Neural crest cell (in vitro differentiated cells): ENCODE measurements at regions not wholly inside any gene's neighbourhood (a gene's known extent, or its start where the extent isn't known, plus 50 kb on each side); places are given as distances from the start of the nearest gene placed in this dataset.

Source experiments
- DNase-seq: peaks from one replicate; pipeline ENCODE4 v3.0.0; 2021; ENCODE audit warnings: low read depth, mixed read lengths, low spot score
- H3K27ac Mint-ChIP-seq: one replicate; pipeline ENCODE4 v1.8.0; 2021; ENCODE audit warnings: mild to moderate bottlenecking, mixed read lengths; ENCODE audit not compliant: unreplicated experiment
- H3K27me3 Mint-ChIP-seq: 2 replicates; pipeline ENCODE4 v1.8.0; 2021; ENCODE audit warnings: low read depth, mild to moderate bottlenecking, mixed read lengths
- H3K36me3 Mint-ChIP-seq: 2 replicates; pipeline ENCODE4 v1.8.0; 2021; ENCODE audit warnings: low read depth, mild to moderate bottlenecking, mixed read lengths
- H3K4me1 Mint-ChIP-seq: 2 replicates; pipeline ENCODE4 v1.8.0; 2021; ENCODE audit warnings: mixed read lengths
- H3K4me3 Mint-ChIP-seq: one replicate; pipeline ENCODE4 v1.8.0; 2021; ENCODE audit warnings: mild to moderate bottlenecking, mixed read lengths
- H3K9me3 Mint-ChIP-seq: 2 replicates; pipeline ENCODE4 v1.8.0; 2021; ENCODE audit warnings: mixed read lengths
- CTCF ChIP-seq: fragments of 200-600 bp; sonication (generic); conservative IDR thresholded peaks from 2 replicates; pipeline ENCODE4 v1.5.0; 2021; ENCODE audit warnings: antibody characterized with exemption, mild to moderate bottlenecking

- Mint-ChIP-seq H3K36me3 (no peaks in the 10 kb centered on the region), H3K4me1 (peaks cover 10% of the 10 kb centered on the region), H3K27ac (no peak overlapping the region), H3K4me3 (no peak overlapping the region), H3K27me3 (no peaks in the 10 kb centered on the region), H3K9me3 (peaks cover 3% of the 10 kb centered on the region)
- TF ChIP-seq CTCF = no peak
- DNase-seq = no peak
Measured at GRCh38 chr1:216824511-216824910, 101.3 kb upstream of the ESRRG start.

- TF ChIP-seq CTCF = no peak
- Mint-ChIP-seq H3K4me1 (peaks cover 10% of the 10 kb centered on the region), H3K4me3 (no peak overlapping the region), H3K27ac (no peak overlapping the region), H3K9me3 (peaks cover 3% of the 10 kb centered on the region), H3K27me3 (peaks cover under 1% of the 10 kb centered on the region), H3K36me3 (no peaks in the 10 kb centered on the region)
- no peak for DNase-seq
Measured at GRCh38 chr1:216823731-216824130, 100.5 kb upstream of the ESRRG start.

GRCh38 chr1:216822480-216822879, 99.3 kb upstream of the ESRRG start:
- Mint-ChIP-seq H3K36me3 (no peaks in the 10 kb centered on the region), H3K27me3 (peaks cover 2% of the 10 kb centered on the region), H3K4me1 (peaks cover 10% of the 10 kb centered on the region), H3K27ac (no peak overlapping the region), H3K9me3 (peaks cover 3% of the 10 kb centered on the region), H3K4me3 (no peak overlapping the region)
- DNase-seq = no peak
- no peak for TF ChIP-seq CTCF

- H3K27me3 Mint-ChIP-seq = peaks cover 2% of the 10 kb centered on the region
- no peak for DNase-seq
- no peak overlapping the region for H3K27ac Mint-ChIP-seq
- H3K36me3 Mint-ChIP-seq = no peaks in the 10 kb centered on the region
- TF ChIP-seq CTCF = no peak
- no peak overlapping the region for H3K4me3 Mint-ChIP-seq
- peaks cover 3% of the 10 kb centered on the region for H3K9me3 Mint-ChIP-seq
- peaks cover 17% of the 10 kb centered on the region for H3K4me1 Mint-ChIP-seq
Measured at GRCh38 chr1:216820345-216820744, 97.1 kb upstream of the ESRRG start.

- Mint-ChIP-seq H3K4me1 (peaks cover 10% of the 10 kb centered on the region), H3K27me3 (peaks cover 2% of the 10 kb centered on the region)
- no peak for TF ChIP-seq CTCF
Measured at GRCh38 chr1:216818284-216818683, 95.1 kb upstream of the ESRRG start.

More at GRCh38 chr1:216818284-216818683, 95.1 kb upstream of the ESRRG start:
- H3K9me3 Mint-ChIP-seq = peaks cover 3% of the 10 kb centered on the region
- no peaks in the 10 kb centered on the region for H3K36me3 Mint-ChIP-seq
- no peak overlapping the region for H3K4me3 Mint-ChIP-seq
- no peak overlapping the region for H3K27ac Mint-ChIP-seq
- DNase-seq = no peak
